ENCODE measurements at regions not wholly inside any gene's neighbourhood (a gene's known extent, or its start where the extent isn't known, plus 50 kb on each side); places are given as distances from the start of the nearest gene placed in this dataset.
A peak's percentile ranks its signal among the peaks of the same experiment; 100 is the strongest.
"Not testable (repeated sequence)": the region's sequence is repeated elsewhere in the genome, so short reads cannot be mapped to it uniquely, and the experiment has no call there.

DNA sequence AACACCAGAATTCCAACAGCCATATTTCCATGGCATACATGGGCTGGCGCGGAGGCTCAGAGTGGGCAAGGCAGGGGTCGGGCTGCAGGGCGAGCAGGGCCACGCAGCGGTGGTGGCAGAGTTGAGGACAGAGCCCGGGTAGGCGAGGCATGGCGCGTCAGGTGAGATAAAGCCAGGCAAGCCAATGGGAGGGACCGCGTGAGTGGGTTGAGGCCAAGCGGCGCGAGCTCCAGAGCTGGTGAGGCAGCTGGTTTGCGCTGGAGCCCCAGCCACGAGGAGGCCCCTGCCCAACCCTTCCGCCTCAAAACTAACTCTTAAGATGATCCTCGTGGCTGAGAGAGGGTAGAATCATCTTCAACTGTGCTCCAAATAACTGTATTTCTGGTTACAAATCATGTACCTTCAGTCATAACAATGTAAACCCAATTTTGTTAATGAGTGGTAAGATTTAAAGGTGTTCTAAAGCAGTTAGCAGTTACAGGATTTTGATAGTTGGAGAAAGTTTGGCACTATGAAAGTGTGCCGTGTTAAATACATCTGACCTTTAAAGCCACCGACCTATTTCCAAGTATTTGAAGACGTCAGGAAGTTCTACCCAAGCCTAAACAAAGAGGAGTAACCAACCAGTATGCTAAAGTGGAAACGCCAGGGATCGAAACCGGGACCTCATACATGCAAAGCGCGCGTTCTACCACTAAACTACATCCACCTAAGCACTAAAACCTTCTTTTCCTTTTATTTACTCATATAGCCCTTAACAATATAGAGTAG, 107.9 kb downstream of the GPX5 start:
- peak overlapping the region; percentile 96 for H3K4me3 Mint-ChIP-seq
- DNase-seq (ENCODE audit: extremely low spot score, unreplicated experiment) = no peak
- no peaks in the 10 kb centered on the region for H3K36me3 Mint-ChIP-seq
- no peak overlapping the region for H3K27ac Mint-ChIP-seq
- H3K27me3 Mint-ChIP-seq = peaks cover 37% of the 10 kb centered on the region
- TF ChIP-seq, protein P1, sequence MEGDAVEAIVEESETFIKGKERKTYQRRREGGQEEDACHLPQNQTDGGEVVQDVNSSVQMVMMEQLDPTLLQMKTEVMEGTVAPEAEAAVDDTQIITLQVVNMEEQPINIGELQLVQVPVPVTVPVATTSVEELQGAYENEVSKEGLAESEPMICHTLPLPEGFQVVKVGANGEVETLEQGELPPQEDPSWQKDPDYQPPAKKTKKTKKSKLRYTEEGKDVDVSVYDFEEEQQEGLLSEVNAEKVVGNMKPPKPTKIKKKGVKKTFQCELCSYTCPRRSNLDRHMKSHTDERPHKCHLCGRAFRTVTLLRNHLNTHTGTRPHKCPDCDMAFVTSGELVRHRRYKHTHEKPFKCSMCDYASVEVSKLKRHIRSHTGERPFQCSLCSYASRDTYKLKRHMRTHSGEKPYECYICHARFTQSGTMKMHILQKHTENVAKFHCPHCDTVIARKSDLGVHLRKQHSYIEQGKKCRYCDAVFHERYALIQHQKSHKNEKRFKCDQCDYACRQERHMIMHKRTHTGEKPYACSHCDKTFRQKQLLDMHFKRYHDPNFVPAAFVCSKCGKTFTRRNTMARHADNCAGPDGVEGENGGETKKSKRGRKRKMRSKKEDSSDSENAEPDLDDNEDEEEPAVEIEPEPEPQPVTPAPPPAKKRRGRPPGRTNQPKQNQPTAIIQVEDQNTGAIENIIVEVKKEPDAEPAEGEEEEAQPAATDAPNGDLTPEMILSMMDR (conservative IDR thresholded peaks at IDR 0.05) = no peak
- peaks cover 13% of the 10 kb centered on the region for H3K4me1 Mint-ChIP-seq (ENCODE audit: unreplicated experiment)
- no peaks in the 10 kb centered on the region for H3K9me3 Mint-ChIP-seq

DNA sequence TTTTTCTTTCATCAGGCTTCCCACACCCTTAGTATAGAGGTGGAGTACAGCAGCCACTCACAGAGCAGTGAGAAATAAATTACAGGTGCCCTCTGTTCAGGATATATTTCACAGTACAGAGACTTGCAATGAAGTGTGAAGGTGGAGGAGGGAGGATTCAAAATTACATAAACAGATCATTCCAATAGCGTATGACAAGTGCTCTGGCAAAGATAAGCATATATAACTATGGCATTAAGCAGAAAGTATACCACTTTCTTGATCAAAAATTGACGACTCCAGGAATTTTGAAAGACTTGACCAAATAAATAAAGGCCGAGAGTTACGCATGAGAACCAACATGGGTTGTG, 108.7 kb downstream of the GPX5 start:
- H3K27me3 Mint-ChIP-seq = peaks cover 41% of the 10 kb centered on the region
- peaks cover 13% of the 10 kb centered on the region for H3K4me1 Mint-ChIP-seq (ENCODE audit: unreplicated experiment)
- H3K4me3 Mint-ChIP-seq = peak overlapping the region; percentile 96
- TF ChIP-seq, protein P1 (conservative IDR thresholded peaks at IDR 0.05) = no peak
- no peak for DNase-seq (ENCODE audit: extremely low spot score, unreplicated experiment)
- H3K36me3 Mint-ChIP-seq = no peaks in the 10 kb centered on the region
- no peaks in the 10 kb centered on the region for H3K9me3 Mint-ChIP-seq
- H3K27ac Mint-ChIP-seq = peak overlapping the region; percentile 29

DNA sequence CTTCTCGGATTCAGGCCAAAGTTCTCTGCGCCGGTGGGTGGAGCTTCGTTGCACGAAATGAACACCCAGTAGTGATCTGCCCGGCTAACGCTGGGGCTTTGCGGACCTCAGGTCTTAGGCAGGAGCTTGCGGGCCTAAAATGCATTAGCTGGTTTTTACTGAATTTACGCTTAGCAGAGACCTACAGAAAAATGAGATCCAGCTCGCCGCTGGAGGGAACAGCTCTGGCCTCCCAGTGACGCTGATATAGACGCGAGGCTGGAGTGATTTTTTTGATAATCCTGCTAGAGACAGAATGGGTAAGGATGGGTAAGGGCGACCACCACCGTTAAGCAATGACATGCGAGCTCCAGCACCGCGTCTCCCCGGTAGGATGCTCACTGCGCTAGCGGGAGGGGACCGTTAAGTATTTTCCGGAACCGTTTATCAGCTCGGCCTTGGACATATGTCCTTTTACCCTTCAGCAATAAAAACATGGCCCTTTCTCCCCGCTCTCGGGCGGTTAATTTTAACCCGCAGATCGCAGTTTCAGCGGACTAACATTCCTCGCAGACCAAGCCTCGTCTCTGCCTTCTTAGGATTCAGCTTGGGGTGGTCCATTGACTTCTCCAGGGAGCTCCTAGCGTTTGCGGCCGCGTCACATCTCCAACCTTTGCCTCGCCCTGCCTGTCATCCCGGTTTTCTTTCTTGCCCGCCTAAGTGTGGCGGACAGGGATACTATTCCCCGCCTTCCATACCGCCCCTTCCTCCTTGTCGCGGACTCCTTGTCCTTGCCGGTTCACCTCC, 109.3 kb downstream of the GPX5 start:
- DNase-seq (ENCODE audit: extremely low spot score, unreplicated experiment) = no peak
- Mint-ChIP-seq H3K4me1 (ENCODE audit: unreplicated experiment) (peaks cover 13% of the 10 kb centered on the region), H3K27me3 (peaks cover 41% of the 10 kb centered on the region), H3K4me3 (peak overlapping the region; percentile 96), H3K36me3 (no peaks in the 10 kb centered on the region), H3K27ac (peak overlapping the region; percentile 29), H3K9me3 (no peaks in the 10 kb centered on the region)
- TF ChIP-seq, protein P1 (conservative IDR thresholded peaks at IDR 0.05) = peak; percentile 16

DNA sequence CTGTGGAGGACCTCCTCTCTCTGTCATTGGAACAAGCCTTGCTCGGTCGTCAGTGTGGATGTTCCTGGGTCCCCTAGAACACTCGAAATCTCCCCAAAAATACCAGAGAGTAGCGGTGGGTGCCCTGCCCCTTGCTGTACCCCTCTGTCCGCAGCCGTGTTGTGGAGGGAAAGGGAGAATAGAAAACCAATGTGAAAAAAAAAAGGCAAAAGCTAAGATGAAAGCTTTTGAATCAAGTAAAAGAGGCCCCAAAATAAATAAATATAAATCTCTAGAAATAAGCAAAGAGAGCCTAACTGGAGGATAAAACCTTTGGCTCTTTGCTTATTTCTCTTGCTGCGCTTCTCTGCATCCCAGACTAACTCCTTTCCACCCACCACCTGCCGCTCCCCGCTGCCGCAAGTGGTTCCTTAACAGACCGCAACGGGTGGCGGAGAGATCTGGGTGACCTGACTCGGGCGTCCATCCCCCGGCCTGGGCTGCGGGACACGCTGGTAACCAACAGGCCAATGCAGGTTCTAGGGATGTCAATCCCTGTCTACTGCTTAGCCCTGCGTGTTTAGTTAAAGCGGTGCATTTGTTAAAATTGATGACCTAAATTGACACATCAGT, 110.0 kb downstream of the GPX5 start:
- H3K9me3 Mint-ChIP-seq = no peaks in the 10 kb centered on the region
- TF ChIP-seq, protein P1 (conservative IDR thresholded peaks at IDR 0.05) = no peak
- peak overlapping the region; percentile 96 for H3K4me3 Mint-ChIP-seq
- DNase-seq (ENCODE audit: extremely low spot score, unreplicated experiment) = no peak
- peaks cover 41% of the 10 kb centered on the region for H3K27me3 Mint-ChIP-seq
- peaks cover 13% of the 10 kb centered on the region for H3K4me1 Mint-ChIP-seq (ENCODE audit: unreplicated experiment)
- no peaks in the 10 kb centered on the region for H3K36me3 Mint-ChIP-seq
- peak overlapping the region; percentile 29 for H3K27ac Mint-ChIP-seq

DNA sequence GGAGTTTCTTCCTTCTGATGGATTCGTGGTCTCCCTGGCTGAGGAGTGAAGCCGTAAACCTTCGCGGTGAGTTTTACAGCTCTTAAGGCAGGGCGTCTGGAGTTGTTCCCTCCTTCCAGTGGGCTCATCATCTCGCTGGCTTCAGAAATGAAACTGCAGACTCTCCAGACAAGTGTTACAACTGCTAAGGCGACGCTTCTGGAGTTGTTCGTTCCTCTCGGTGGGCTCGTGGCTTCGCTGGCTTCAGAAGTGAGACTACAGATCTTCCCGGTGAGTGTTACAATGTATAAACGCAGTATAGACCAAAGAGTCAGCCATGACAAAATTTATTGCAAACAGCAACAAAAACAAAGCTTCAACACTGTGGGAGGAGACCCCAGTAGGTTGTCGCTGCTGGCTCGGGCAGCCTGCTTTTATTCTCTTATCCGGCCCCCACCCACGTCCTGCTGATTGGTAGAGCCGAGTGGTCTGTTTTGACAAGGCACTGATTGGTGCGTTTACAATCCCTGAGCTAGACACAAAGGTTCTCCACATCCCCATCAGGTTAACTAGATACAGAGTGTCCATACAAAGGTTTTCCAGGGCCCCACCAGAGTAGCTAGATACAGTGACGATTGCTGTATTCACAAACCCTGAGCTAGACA, 113.2 kb downstream of the GPX5 start:
- H3K27me3 Mint-ChIP-seq = peaks cover 45% of the 10 kb centered on the region
- H3K9me3 Mint-ChIP-seq = no peaks in the 10 kb centered on the region
- H3K4me1 Mint-ChIP-seq (ENCODE audit: unreplicated experiment) = peaks cover 18% of the 10 kb centered on the region
- peak overlapping the region; percentile 4 for H3K4me3 Mint-ChIP-seq
- no peak overlapping the region for H3K27ac Mint-ChIP-seq
- DNase-seq (ENCODE audit: extremely low spot score, unreplicated experiment) = no peak
- TF ChIP-seq, protein P1 (conservative IDR thresholded peaks at IDR 0.05) = no peak
- H3K36me3 Mint-ChIP-seq = no peaks in the 10 kb centered on the region

DNA sequence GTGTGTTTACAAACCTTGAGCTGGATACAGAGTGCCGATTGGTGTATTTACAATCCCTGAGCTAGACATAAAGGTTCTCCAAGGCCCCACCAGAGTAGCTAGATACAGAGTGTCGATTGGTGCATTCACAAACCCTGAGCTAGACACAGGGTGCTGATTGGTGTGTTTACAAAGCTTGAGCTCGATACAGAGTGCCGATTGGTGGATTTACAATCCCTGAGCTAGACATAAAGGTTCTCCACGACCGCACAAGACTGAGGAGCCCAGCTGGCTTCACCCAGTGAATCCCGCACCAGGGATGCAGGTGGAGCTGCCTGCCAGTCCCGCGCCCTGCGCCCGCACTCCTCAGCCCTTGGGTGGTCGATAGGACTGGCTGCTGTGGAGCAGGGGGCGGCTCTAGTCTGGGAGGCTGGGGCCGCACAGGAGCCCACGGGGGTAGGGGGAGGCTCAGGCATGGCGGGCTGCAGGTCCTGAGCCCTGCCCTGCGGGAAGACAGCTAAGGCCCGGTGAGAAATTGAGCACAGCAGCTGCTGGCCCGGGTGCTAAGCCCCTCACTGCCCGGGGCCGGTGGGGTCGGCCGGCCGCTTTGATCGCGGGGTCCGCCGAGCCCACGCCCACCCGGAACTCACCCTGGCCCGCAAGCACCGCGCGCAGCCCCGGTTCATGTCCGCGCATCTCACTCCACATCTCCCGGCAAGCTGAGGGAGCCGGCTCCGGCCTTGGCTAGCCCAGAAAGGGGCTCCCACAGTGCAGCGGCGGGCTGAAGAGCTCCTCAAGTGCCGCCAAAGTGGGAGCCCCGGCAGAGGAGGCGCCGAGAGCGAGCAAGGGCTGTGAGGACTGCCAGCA, 114.0 kb downstream of the GPX5 start:
- peaks cover 39% of the 10 kb centered on the region for H3K27me3 Mint-ChIP-seq
- H3K27ac Mint-ChIP-seq; H3K36me3 Mint-ChIP-seq; H3K9me3 Mint-ChIP-seq; H3K4me3 Mint-ChIP-seq; DNase-seq (ENCODE audit: extremely low spot score, unreplicated experiment): not testable (repeated sequence)
- H3K4me1 Mint-ChIP-seq (ENCODE audit: unreplicated experiment) = peaks cover 12% of the 10 kb centered on the region

Data from type B pancreatic cell (in vitro differentiated cells).